Suprapubic skin (tissue), 4 donors: ENCODE measurements at regions not wholly inside any gene's neighbourhood (a gene's known extent, or its start where the extent isn't known, plus 50 kb on each side); places are given as distances from the start of the nearest gene placed in this dataset.

Experiments
- EP300 ChIP-seq: sonication (generic); formaldehyde crosslinking; IDR thresholded peaks from one replicate; pipeline ENCODE4 v1.6.1; 2017; ENCODE audit warnings: antibody characterized with exemption
- POLR2A ChIP-seq, 2 donors: fragments of 450-650 bp; IDR thresholded peaks; one replicate each; pipeline ENCODE4 v1.6.1; 2017; ENCODE audit warnings: antibody characterized with exemption in 2 of 2, mild to moderate bottlenecking in 2 of 2, moderate library complexity in 2 of 2
- POLR2AphosphoS5 ChIP-seq, 3 donors: sonication (generic); formaldehyde crosslinking; IDR thresholded peaks; one replicate each; pipeline ENCODE4 v1.6.1; 2017; ENCODE audit warnings: antibody characterized with exemption in 3 of 3
- TF ChIP-seq, protein P1 (sequence below), 2 donors: fragments of 200-600 bp in 1 of 2; fragments of 450-650 bp in 1 of 2; sonication (generic) in 1 of 2; IDR thresholded peaks; one replicate each; pipeline ENCODE4 v1.5.1; 2016 to 2019; ENCODE audit warnings: antibody characterized with exemption in 2 of 2, mild to moderate bottlenecking in 1 of 2, moderate library complexity in 1 of 2

DNA sequence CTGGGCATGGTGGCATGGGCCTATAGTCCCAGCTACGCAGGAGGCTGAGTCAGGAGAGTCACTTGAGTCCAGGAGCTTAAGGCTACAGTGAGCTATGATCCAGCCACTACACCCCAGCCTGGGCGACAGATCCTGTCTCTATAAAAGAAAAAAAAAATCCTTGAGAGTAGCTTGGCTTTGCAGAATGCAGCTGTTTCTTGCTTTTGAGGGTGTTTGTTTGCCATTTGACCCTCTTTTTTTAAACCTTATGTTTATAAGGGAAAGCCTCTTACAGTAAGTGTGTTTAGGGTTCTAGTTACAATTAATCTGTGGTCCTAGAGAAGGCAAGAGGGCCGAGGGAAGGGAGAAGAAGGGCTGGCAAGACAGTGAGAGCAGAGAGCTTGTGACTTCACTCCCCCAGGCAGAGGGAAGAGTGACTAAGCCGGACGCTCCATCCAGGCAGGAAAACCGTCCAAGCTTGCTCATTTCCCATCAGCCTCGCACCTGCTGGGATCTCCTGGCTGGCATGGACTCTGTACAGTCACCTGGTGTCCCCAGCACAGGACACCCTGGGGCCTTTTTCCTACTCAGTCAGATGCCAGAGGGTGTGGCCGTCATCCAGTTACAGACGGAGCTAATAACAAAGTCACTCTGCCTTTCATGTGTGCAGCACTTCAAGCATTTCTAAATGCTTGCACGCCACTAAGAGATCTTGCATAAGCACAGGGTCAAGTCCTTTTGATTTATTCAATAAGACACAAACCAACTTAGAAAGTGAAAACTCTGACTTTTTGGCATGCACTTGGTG lies 55.5 kb upstream of the PSEN2 start:
- TF ChIP-seq POLR2A (IDR thresholded peaks at IDR 0.05) (no peak), EP300 (peak; percentile 77), POLR2AphosphoS5 (IDR thresholded peaks at IDR 0.05) (peak; percentile 22 to 91 (median 79))
- TF ChIP-seq, protein P1, sequence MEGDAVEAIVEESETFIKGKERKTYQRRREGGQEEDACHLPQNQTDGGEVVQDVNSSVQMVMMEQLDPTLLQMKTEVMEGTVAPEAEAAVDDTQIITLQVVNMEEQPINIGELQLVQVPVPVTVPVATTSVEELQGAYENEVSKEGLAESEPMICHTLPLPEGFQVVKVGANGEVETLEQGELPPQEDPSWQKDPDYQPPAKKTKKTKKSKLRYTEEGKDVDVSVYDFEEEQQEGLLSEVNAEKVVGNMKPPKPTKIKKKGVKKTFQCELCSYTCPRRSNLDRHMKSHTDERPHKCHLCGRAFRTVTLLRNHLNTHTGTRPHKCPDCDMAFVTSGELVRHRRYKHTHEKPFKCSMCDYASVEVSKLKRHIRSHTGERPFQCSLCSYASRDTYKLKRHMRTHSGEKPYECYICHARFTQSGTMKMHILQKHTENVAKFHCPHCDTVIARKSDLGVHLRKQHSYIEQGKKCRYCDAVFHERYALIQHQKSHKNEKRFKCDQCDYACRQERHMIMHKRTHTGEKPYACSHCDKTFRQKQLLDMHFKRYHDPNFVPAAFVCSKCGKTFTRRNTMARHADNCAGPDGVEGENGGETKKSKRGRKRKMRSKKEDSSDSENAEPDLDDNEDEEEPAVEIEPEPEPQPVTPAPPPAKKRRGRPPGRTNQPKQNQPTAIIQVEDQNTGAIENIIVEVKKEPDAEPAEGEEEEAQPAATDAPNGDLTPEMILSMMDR (IDR thresholded peaks at IDR 0.05), result no peak
